Kidney (tissue), 13 donors: ENCODE measurements at regions not wholly inside any gene's neighbourhood (a gene's known extent, or its start where the extent isn't known, plus 50 kb on each side); places are given as distances from the start of the nearest gene placed in this dataset.

Experiments
- DNase-seq, 5 donors: peaks; one replicate each; pipeline ENCODE4 v3.0.0-alpha.2; 2013 to 2020
- FAIRE-seq: peaks from 2 replicates; lab custom pipeline; 2012; peaks lifted over from hg19 to GRCh38; lab: Jason Lieb, UNC
- H3K27ac ChIP-seq, 2 donors: one replicate each; pipeline ENCODE4 v1.7.0; 2013; ENCODE audit warnings: low read depth in 2 of 2, low read length in 2 of 2, inconsistent platforms in 1 of 2
- H3K27me3 ChIP-seq: one replicate; pipeline ENCODE4 v1.7.1; 2013; ENCODE audit warnings: low read length, inconsistent platforms; ENCODE audit not compliant: control insufficient read depth, insufficient read depth
- H3K36me3 ChIP-seq, 3 donors: one replicate each; pipeline versions ENCODE4 v1.7.0 to v1.7.1; 2013; ENCODE audit warnings: low read length in 3 of 3, control low read depth in 1 of 3, inconsistent platforms in 1 of 3; ENCODE audit not compliant: insufficient read depth in 3 of 3, control insufficient read depth in 2 of 3
- H3K4me1 ChIP-seq, 3 donors: one replicate each; pipeline versions ENCODE4 v1.7.0 to v1.7.1; 2013; ENCODE audit warnings: low read length in 3 of 3, inconsistent platforms in 1 of 3, low read depth in 1 of 3; ENCODE audit not compliant: control insufficient read depth in 2 of 3, insufficient read depth in 2 of 3
- H3K4me3 ChIP-seq, 3 donors: one replicate each; pipeline versions ENCODE4 v1.7.0 to v1.8.1; 2013; ENCODE audit warnings: low read length in 3 of 3, control low read depth in 1 of 3, inconsistent platforms in 1 of 3
- H3K9ac ChIP-seq, 3 donors: one replicate each; pipeline versions ENCODE4 v1.7.0 to v1.7.1; 2013; ENCODE audit warnings: low read length in 3 of 3, control low read depth in 1 of 3, inconsistent platforms in 1 of 3
- H3K9me3 ChIP-seq, 3 donors: one replicate each; pipeline versions ENCODE4 v1.7.0 to v1.7.1; 2013; ENCODE audit warnings: low read length in 3 of 3, control low read depth in 1 of 3, inconsistent platforms in 1 of 3; ENCODE audit not compliant: control insufficient read depth in 2 of 3, insufficient read depth in 1 of 3
- CTCF ChIP-seq: IDR thresholded peaks from 3 replicates; pipeline ENCODE4 v1.5.1; 2012; ENCODE audit warnings: mild to moderate bottlenecking, moderate library complexity, borderline replicate concordance; ENCODE audit not compliant: insufficient read depth; ENCODE audit errors: extremely low read depth
- intact Hi-C: fragments of 100-400 bp; cut with DNase I; formaldehyde crosslinking; loops from one replicate; pipeline ENCODE4 v1.11.1; 2022
- donor health status: control.
- donor health status: control.
- donor health status: control.
- donor health status: control.
- donor health status: control.
- donor health status: DM: yes; HTN: yes; CAD: no.
- donor health status: Normal renal cell carcinoma (clear cell type).

- Histone ChIP-seq H3K27me3 (no peaks in the 10 kb centered on the region), H3K27ac (peak overlapping the region in 1 of 2 donors; percentile 20), H3K4me3 (no peak overlapping the region), H3K9ac (no peak overlapping the region), H3K4me1 (peaks cover 0 to 13% (median 11%) of the 10 kb centered on the region in 3 donors), H3K9me3 (no peaks in the 10 kb centered on the region), H3K36me3 (no peaks in the 10 kb centered on the region)
- intact Hi-C loops, result no loop called here
- no peak for FAIRE-seq
- no peak for TF ChIP-seq CTCF
- DNase-seq, result peak in 1 of 5 donors; percentile 48
These were observed 75.7 kb downstream of the DACT2 start for GRCh38 chr6:168243812-168244376.

GRCh38 chr6:168242940-168243225, 76.7 kb downstream of the DACT2 start:
- no peak for TF ChIP-seq CTCF
- H3K9ac ChIP-seq, result no peak overlapping the region
- peaks cover 0 to 12% (median 10%) of the 10 kb centered on the region in 3 donors for H3K4me1 ChIP-seq
- DNase-seq, result peak in 1 of 5 donors; percentile 29
- peak overlapping the region; percentile 68 to 80 for H3K27ac ChIP-seq
- no peaks in the 10 kb centered on the region for H3K27me3 ChIP-seq
- no peaks in the 10 kb centered on the region for H3K36me3 ChIP-seq
- FAIRE-seq, result no peak
- intact Hi-C loops, result no loop called here
- H3K9me3 ChIP-seq, result no peaks in the 10 kb centered on the region
- H3K4me3 ChIP-seq, result no peak overlapping the region

GRCh38 chr6:168242111-168242939, 77.3 kb downstream of the DACT2 start:
- no peak for TF ChIP-seq CTCF
- FAIRE-seq (no peak), DNase-seq (peak in 1 of 5 donors; percentile 34)
- peak overlapping the region; percentile 66 to 80 for H3K27ac ChIP-seq
- intact Hi-C loops, result no loop called here
- H3K36me3 ChIP-seq, result no peaks in the 10 kb centered on the region
- no peaks in the 10 kb centered on the region for H3K27me3 ChIP-seq
- H3K9ac ChIP-seq, result no peak overlapping the region
- no peak overlapping the region for H3K4me3 ChIP-seq
- peaks cover 0 to 7% (median 6%) of the 10 kb centered on the region in 3 donors for H3K4me1 ChIP-seq
- H3K9me3 ChIP-seq, result no peaks in the 10 kb centered on the region
